Ishikawa (cell line): ENCODE measurements at regions not wholly inside any gene's neighbourhood (a gene's known extent, or its start where the extent isn't known, plus 50 kb on each side); places are given as distances from the start of the nearest gene placed in this dataset.

Experiments used
- CEBPB ChIP-seq: IDR thresholded peaks from 2 replicates; pipeline ENCODE4 v1.6.1; 2012
- MAX ChIP-seq: IDR thresholded peaks from 2 replicates; pipeline ENCODE4 v1.6.1; 2012
- USF1 ChIP-seq: IDR thresholded peaks from 2 replicates; pipeline ENCODE4 v1.6.1; 2012
- ZBTB7A ChIP-seq: IDR thresholded peaks from 2 replicates; pipeline ENCODE4 v1.6.1; 2012; ENCODE audit warnings: low read depth

GRCh38 chr5:96012399-96012798, 50.7 kb upstream of the ELL2 start:
- TF ChIP-seq ZBTB7A, result no peak
- TF ChIP-seq MAX, result no peak
- no peak for TF ChIP-seq CEBPB
- TF ChIP-seq USF1, result no peak
